AG09309 (cell line): ENCODE measurements at regions not wholly inside any gene's neighbourhood (a gene's known extent, or its start where the extent isn't known, plus 50 kb on each side); places are given as distances from the start of the nearest gene placed in this dataset.

ENCODE experiments used
- DNase-seq: peaks from one replicate; pipeline ENCODE4 v3.0.0-alpha.2; 2010; ENCODE audit warnings: low read depth
- H3K4me3 ChIP-seq: 2 replicates; pipeline ENCODE4 v1.5.1; 2011; ENCODE audit warnings: mild to moderate bottlenecking, low read depth, low read length, moderate library complexity; ENCODE audit not compliant: control insufficient read depth
- TF ChIP-seq, protein P1 (sequence below): IDR thresholded peaks from 2 replicates; pipeline ENCODE4 v1.5.1; 2011; ENCODE audit warnings: mild to moderate bottlenecking, low read depth, low read length, inconsistent platforms; ENCODE audit not compliant: insufficient read depth, control insufficient read depth; ENCODE audit errors: missing control alignments

DNA sequence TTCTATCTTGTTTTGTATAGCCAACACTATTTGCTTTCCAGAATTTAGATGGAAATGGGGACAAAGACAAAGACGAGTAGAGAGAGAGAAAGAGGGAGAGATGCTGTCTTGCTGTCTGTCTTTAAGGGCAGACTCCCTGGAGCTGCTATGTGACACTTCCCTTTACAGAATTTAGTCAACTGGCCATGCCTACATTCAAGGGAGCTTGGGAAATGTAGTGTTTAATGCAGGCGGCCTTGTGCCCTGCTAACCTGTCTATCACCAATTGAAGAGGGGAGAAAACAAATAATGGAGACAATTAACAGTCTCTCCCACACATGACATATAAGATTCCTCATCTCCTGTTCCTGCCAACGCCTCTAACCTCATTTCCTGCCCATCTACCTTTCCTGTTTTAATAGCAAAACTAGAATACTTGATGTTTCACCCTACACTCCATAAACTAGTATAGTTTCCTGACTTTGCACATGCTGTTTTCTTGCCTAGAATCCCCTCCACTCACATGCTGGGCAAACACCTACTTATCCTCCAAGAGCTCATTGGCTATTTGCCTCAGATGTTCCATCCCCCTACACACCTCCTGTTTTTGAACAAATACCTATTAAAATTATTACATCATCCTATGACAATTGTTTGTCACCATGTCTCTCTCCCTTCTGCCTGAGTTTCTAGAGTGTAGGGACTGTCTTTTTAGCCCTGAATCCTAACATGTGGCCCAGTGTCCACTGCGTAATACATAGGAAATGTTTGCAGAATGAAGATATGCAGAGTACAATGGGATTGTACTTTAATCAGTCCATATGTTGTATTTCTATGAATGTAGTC, 117.2 kb downstream of the SLC25A24 start:
- H3K4me3 ChIP-seq: no peak overlapping the region
- TF ChIP-seq, protein P1, sequence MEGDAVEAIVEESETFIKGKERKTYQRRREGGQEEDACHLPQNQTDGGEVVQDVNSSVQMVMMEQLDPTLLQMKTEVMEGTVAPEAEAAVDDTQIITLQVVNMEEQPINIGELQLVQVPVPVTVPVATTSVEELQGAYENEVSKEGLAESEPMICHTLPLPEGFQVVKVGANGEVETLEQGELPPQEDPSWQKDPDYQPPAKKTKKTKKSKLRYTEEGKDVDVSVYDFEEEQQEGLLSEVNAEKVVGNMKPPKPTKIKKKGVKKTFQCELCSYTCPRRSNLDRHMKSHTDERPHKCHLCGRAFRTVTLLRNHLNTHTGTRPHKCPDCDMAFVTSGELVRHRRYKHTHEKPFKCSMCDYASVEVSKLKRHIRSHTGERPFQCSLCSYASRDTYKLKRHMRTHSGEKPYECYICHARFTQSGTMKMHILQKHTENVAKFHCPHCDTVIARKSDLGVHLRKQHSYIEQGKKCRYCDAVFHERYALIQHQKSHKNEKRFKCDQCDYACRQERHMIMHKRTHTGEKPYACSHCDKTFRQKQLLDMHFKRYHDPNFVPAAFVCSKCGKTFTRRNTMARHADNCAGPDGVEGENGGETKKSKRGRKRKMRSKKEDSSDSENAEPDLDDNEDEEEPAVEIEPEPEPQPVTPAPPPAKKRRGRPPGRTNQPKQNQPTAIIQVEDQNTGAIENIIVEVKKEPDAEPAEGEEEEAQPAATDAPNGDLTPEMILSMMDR: no peak
- DNase-seq: no peak

DNA sequence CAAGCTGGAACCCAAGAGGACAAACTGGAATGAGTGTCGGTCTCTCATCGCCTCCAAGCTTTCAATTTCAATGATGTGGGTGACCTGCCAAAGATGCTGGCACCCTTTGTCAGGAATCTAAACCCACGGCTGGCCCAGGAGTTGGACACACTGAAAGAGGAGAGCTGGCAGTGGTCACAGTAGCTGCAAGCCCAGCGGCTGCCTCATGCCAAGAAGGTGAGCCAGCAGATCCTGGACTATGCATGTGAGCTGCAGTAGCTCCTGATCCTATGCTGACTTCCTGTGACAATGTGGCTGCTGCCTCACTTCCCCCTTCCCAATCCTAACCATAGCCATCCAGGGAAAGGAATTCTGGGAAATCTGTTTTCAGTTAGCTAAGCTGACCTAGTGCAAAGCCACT, 117.0 kb upstream of the VAV3 start:
- DNase-seq: no peak
- TF ChIP-seq, protein P1: no peak
- H3K4me3 ChIP-seq: no peak overlapping the region

DNA sequence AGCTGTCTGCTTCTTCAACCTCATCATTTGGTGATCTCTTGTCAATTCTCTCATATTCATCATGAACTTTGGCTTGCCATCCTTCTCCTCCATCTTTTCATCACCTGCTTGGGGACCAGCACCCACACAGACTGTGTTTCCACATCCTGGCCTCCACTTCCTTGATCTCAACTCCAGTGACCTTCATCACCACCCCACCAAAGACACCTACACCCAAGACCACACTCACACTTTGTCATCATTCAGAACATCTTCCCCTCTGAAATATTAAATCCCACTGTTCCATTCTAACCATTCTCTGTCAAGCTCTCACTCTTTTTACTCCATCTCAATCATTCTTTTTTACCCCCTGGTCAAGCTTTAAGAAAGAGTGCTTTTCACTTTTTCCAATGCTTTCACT, 115.5 kb upstream of the VAV3 start:
- TF ChIP-seq, protein P1: no peak
- no peak overlapping the region for H3K4me3 ChIP-seq
- no peak for DNase-seq

DNA sequence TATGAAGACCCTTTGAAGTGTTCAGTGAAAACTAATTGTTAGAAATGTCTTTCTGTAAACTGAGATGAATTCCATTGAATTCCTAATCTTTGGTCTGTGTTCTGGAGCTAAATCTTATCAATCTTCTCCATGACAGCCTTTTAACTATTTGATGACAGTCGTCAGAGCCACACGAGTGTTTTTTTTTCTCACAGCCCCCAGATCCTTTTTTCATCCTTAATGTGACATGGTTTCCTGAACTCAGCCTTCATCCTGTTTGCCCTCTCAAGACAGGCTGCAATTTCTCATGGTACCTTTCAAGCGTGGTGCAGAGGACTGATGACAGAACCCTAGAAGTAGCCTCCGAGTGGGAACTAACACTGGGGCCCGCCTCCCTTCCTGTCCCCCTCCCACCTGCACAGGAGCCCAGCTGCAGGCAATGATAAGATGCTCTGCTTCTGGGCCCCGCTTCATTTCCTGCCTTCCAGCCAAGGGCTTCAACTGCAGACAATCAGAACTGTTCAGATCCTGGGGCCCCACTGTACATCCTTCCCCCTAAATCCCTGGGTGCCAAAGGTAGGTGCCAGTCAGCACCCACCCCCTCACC, 114.6 kb upstream of the VAV3 start:
- DNase-seq: no peak
- TF ChIP-seq, protein P1: no peak
- H3K4me3 ChIP-seq: no peak overlapping the region

DNA sequence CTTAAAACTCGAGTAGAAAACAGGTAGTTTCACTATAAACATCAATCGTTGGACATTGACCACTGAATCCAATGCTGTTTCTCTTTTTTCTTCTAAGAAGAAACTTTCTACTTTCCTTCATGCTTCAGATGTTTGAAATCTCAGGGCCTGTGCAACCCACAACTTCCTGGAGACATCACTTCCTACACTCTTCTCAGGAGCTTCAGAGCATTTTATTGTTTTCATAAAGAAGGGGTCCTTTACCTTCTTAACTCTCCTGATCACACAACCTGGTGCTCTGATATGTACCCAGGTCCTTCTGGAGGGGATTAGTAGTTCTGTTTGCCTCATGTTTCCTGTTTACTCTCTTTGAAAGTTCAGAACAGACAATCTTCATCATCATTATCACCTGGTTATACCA, 113.0 kb upstream of the VAV3 start:
- no peak for DNase-seq
- TF ChIP-seq, protein P1: no peak
- no peak overlapping the region for H3K4me3 ChIP-seq

DNA sequence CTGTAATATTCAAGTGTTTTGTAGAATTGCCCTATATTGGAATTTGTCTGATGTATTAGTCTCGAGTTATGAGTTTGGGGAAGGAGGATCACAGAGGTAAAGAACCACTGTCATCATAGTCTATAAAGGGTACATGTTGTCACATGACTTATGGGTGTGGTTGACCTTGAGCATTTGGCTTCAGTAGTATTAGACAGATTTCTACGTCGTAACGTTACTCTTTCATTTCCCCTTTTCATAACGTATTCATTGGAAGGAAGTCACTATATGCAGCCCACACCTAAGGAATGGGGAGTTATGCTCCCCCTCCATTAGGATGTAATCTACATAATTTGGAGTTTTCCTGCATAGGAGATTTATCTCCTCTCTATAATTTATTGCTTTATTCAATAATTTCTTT, 110.1 kb upstream of the VAV3 start:
- TF ChIP-seq, protein P1: no peak
- no peak for DNase-seq
- H3K4me3 ChIP-seq: no peak overlapping the region
